Mesendoderm (in vitro differentiated cells): ENCODE measurements at regions not wholly inside any gene's neighbourhood (a gene's known extent, or its start where the extent isn't known, plus 50 kb on each side); places are given as distances from the start of the nearest gene placed in this dataset.

Experiments
- DNase-seq: peaks from one replicate; pipeline ENCODE4 v3.0.0; 2013
- H2AK5ac ChIP-seq: 2 replicates; pipeline ENCODE4 v1.6.1; 2013; ENCODE audit warnings: low read length, inconsistent platforms
- H2BK120ac ChIP-seq: 2 replicates; pipeline ENCODE4 v1.6.1; 2013; ENCODE audit warnings: low read depth, mild to moderate bottlenecking, low read length, moderate library complexity, mixed read lengths
- H2BK15ac ChIP-seq: replicated peaks from 2 replicates; pipeline ENCODE4 v1.6.1; 2013; ENCODE audit warnings: low read depth, mild to moderate bottlenecking, moderate library complexity
- H2BK5ac ChIP-seq: 2 replicates; pipeline ENCODE4 v1.6.1; 2013; ENCODE audit warnings: low read length, inconsistent platforms
- H3K18ac ChIP-seq: 2 replicates; pipeline ENCODE4 v1.6.1; 2013; ENCODE audit warnings: mild to moderate bottlenecking, low read length, mixed read lengths
- H3K23ac ChIP-seq: one replicate; pipeline ENCODE4 v1.6.1; 2013; ENCODE audit warnings: low read length
- H3K27ac ChIP-seq: 2 replicates; pipeline ENCODE4 v1.5.1; 2013; ENCODE audit warnings: low read depth, mild to moderate bottlenecking, inconsistent platforms, low read length, moderate library complexity
- H3K27me3 ChIP-seq: 2 replicates; pipeline ENCODE4 v1.6.1; 2013; ENCODE audit warnings: low read length, control low read depth, mild to moderate bottlenecking, inconsistent platforms; ENCODE audit not compliant: insufficient read depth, poor library complexity
- H3K36me3 ChIP-seq: 2 replicates; pipeline ENCODE4 v1.6.1; 2013; ENCODE audit warnings: low read length, inconsistent platforms; ENCODE audit not compliant: control insufficient read depth, insufficient read depth
- H3K4ac ChIP-seq: one replicate; pipeline ENCODE4 v1.6.1; 2013; ENCODE audit warnings: low read depth, mild to moderate bottlenecking, low read length, moderate library complexity
- H3K4me1 ChIP-seq: 2 replicates; pipeline ENCODE4 v1.6.1; 2013; ENCODE audit warnings: low read depth, low read length, inconsistent platforms; ENCODE audit not compliant: control insufficient read depth
- H3K4me2 ChIP-seq: 2 replicates; pipeline ENCODE4 v1.6.1; 2013; ENCODE audit warnings: low read length
- H3K4me3 ChIP-seq: 2 replicates; pipeline ENCODE4 v1.5.1; 2013; ENCODE audit warnings: mild to moderate bottlenecking, low read length
- H3K56ac ChIP-seq: one replicate; pipeline ENCODE4 v1.6.1; 2013; ENCODE audit warnings: low read length
- H3K79me1 ChIP-seq: 2 replicates; pipeline ENCODE4 v1.6.1; 2013; ENCODE audit warnings: low read length, inconsistent platforms
- H3K79me2 ChIP-seq: 2 replicates; pipeline ENCODE4 v1.6.1; 2013; ENCODE audit warnings: mild to moderate bottlenecking, low read length; ENCODE audit not compliant: control insufficient read depth, insufficient read depth
- H3K9ac ChIP-seq: 2 replicates; pipeline ENCODE4 v1.6.1; 2013; ENCODE audit warnings: low read length, inconsistent platforms
- H4K5ac ChIP-seq: one replicate; pipeline ENCODE4 v1.6.1; 2013; ENCODE audit warnings: low read length
- H4K8ac ChIP-seq: one replicate; pipeline ENCODE4 v1.6.1; 2013; ENCODE audit warnings: low read depth, mild to moderate bottlenecking, control low read depth, low read length, moderate library complexity
- WGBS: extraction: QIAGEN DNeasy Blood & Tissue Kit; methylation state at CpG from one replicate; pipeline ENCODE4 v1.1.7; 2013; ENCODE audit warnings: low lambda C conversion rate, missing lambda C conversion rate; ENCODE audit not compliant: insufficient coverage; ENCODE audit errors: extremely low coverage; 5-methylcytosine and 5-hydroxymethylcytosine counted together

DNA sequence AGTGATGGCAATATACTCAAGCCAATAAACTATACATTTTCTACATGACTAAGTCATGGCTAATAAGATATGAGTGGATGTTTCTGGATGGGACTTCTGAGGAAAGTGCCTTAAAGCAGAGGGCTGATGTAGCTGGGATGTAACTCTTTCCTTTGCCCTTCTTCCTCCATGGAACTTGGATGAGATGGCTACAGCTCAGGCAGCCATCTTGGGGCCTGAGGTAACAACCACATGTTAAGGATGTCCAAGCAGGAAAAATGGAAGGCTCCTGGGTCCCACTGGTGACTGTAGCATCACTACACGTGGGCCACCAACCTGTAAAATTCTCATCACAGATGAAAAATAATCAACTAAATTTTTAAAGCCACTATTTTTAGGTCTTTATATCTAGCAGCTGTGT is 54.4 kb upstream of the GRIP1 start:
- H2BK5ac ChIP-seq: no peak overlapping the region
- H3K23ac ChIP-seq: no peak overlapping the region
- no peak overlapping the region for H3K56ac ChIP-seq
- no peaks in the 10 kb centered on the region for H3K79me2 ChIP-seq
- no peak overlapping the region for H3K18ac ChIP-seq
- H3K36me3 ChIP-seq: no peaks in the 10 kb centered on the region
- H3K4me1 ChIP-seq: no peaks in the 10 kb centered on the region
- H3K9ac ChIP-seq: no peak overlapping the region
- no peak overlapping the region for H4K8ac ChIP-seq
- no peak overlapping the region for H3K4me2 ChIP-seq
- no peak overlapping the region for H3K27ac ChIP-seq
- no peak overlapping the region for H4K5ac ChIP-seq
- no peak overlapping the region for H3K4me3 ChIP-seq
- DNase-seq: no peak
- no peak overlapping the region for H2BK120ac ChIP-seq
- no peak overlapping the region for H2AK5ac ChIP-seq
- no peaks in the 10 kb centered on the region for H3K27me3 ChIP-seq
- no peak overlapping the region for H3K4ac ChIP-seq
- no peak overlapping the region for H2BK15ac ChIP-seq
- no CpG with 5 or more reads among the region's 1 CpG for WGBS
- H3K79me1 ChIP-seq: no peaks in the 10 kb centered on the region

DNA sequence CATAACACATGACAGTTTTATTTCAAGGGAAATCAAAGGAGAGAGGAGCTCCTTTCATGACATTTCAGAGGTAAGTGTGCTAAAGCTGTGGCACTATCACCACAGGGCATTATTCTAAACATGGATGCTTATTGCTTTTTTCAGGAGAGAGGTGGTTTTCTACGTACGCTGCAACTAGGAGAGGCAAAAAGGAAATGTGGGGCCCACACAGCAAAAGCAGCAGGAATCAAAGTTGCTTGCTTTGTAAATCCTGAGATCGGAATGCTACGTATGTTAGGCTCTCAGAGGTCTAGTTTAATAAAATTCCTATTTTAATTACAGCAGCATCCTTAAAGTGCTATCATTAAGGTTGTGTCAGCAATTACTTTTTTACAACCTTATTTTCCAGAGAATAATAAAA is 55.0 kb upstream of the GRIP1 start:
- no peak overlapping the region for H3K4ac ChIP-seq
- H3K27ac ChIP-seq: no peak overlapping the region
- H4K8ac ChIP-seq: no peak overlapping the region
- no peak overlapping the region for H2AK5ac ChIP-seq
- no peaks in the 10 kb centered on the region for H3K36me3 ChIP-seq
- no peak overlapping the region for H2BK5ac ChIP-seq
- no peak overlapping the region for H2BK15ac ChIP-seq
- peak overlapping the region; percentile 39 for H3K18ac ChIP-seq
- no peak overlapping the region for H2BK120ac ChIP-seq
- H3K56ac ChIP-seq: no peak overlapping the region
- H3K9ac ChIP-seq: no peak overlapping the region
- H3K79me2 ChIP-seq: no peaks in the 10 kb centered on the region
- no peak overlapping the region for H4K5ac ChIP-seq
- DNase-seq: peak; percentile 45
- H3K23ac ChIP-seq: no peak overlapping the region
- H3K4me1 ChIP-seq: no peaks in the 10 kb centered on the region
- no peak overlapping the region for H3K4me3 ChIP-seq
- H3K27me3 ChIP-seq: no peaks in the 10 kb centered on the region
- no CpG with 5 or more reads among the region's 4 CpGs for WGBS
- no peak overlapping the region for H3K4me2 ChIP-seq
- no peaks in the 10 kb centered on the region for H3K79me1 ChIP-seq

DNA sequence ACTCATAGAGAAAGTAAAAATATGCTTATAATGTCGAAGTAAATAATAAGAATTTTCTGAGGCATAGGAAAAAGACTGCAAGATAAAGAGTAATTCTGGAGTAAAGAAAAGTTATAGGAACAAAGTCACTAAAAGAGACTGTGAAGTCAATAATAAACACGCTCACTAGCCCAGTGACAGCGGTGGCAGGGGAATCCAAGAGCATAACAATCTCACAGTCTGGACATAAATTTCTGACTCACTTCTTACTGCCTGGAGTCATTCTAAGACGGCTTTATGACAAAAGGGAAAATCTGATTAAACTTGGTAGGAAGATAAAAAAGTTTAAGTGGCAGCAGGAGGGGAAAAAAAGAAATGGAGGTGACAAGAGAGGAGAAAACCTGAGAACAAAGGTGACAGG is 56.4 kb upstream of the GRIP1 start:
- no peak for DNase-seq
- Histone ChIP-seq H4K8ac (no peak overlapping the region), H3K4me2 (no peak overlapping the region), H2BK120ac (no peak overlapping the region), H3K4me3 (no peak overlapping the region), H2AK5ac (no peak overlapping the region), H3K27ac (no peak overlapping the region), H3K18ac (no peak overlapping the region), H3K79me2 (no peaks in the 10 kb centered on the region), H2BK15ac (no peak overlapping the region), H3K27me3 (no peaks in the 10 kb centered on the region), H3K36me3 (no peaks in the 10 kb centered on the region), H3K23ac (no peak overlapping the region), H3K4me1 (no peaks in the 10 kb centered on the region), H4K5ac (no peak overlapping the region), H3K4ac (no peak overlapping the region), H3K9ac (no peak overlapping the region), H3K56ac (no peak overlapping the region), H3K79me1 (no peaks in the 10 kb centered on the region), H2BK5ac (no peak overlapping the region)
- no CpG with 5 or more reads among the region's 4 CpGs for whole genome bisulfite sequencing

- Histone ChIP-seq H2AK5ac (no peak overlapping the region), H2BK15ac (no peak overlapping the region), H3K27ac (no peak overlapping the region), H3K56ac (no peak overlapping the region), H3K9ac (no peak overlapping the region), H3K79me2 (no peaks in the 10 kb centered on the region), H4K8ac (no peak overlapping the region), H4K5ac (no peak overlapping the region), H3K4ac (no peak overlapping the region), H3K79me1 (no peaks in the 10 kb centered on the region), H2BK120ac (no peak overlapping the region), H3K4me2 (no peak overlapping the region), H3K4me1 (no peaks in the 10 kb centered on the region), H2BK5ac (no peak overlapping the region), H3K27me3 (no peaks in the 10 kb centered on the region), H3K23ac (no peak overlapping the region), H3K4me3 (no peak overlapping the region), H3K36me3 (no peaks in the 10 kb centered on the region), H3K18ac (no peak overlapping the region)
- WGBS: no CpG with 5 or more reads among the region's 4 CpGs
- no peak for DNase-seq
Measured at GRCh38 chr12:66736931-66737330, 58.1 kb upstream of the GRIP1 start.

GRCh38 chr12:66739266-66739665 is 60.4 kb upstream of the GRIP1 start:
- Histone ChIP-seq H4K5ac (no peak overlapping the region), H2BK120ac (no peak overlapping the region), H3K79me1 (no peaks in the 10 kb centered on the region), H3K56ac (no peak overlapping the region), H3K9ac (no peak overlapping the region), H3K4me2 (no peak overlapping the region), H3K36me3 (no peaks in the 10 kb centered on the region), H3K4me3 (no peak overlapping the region), H2BK5ac (no peak overlapping the region), H3K4me1 (no peaks in the 10 kb centered on the region), H3K4ac (no peak overlapping the region), H3K27me3 (no peaks in the 10 kb centered on the region), H4K8ac (no peak overlapping the region), H3K18ac (no peak overlapping the region), H2AK5ac (no peak overlapping the region), H3K79me2 (no peaks in the 10 kb centered on the region), H3K23ac (no peak overlapping the region), H3K27ac (no peak overlapping the region), H2BK15ac (no peak overlapping the region)
- DNase-seq: peak; percentile 78
- WGBS: no CpG with 5 or more reads among the region's 1 CpG

- H2BK15ac ChIP-seq: no peak overlapping the region
- no peak overlapping the region for H4K8ac ChIP-seq
- H3K27me3 ChIP-seq: no peaks in the 10 kb centered on the region
- no peak overlapping the region for H3K4me2 ChIP-seq
- no peak overlapping the region for H3K4ac ChIP-seq
- no peaks in the 10 kb centered on the region for H3K79me1 ChIP-seq
- H2AK5ac ChIP-seq: no peak overlapping the region
- no peak overlapping the region for H3K4me3 ChIP-seq
- H3K27ac ChIP-seq: no peak overlapping the region
- no peaks in the 10 kb centered on the region for H3K79me2 ChIP-seq
- no peaks in the 10 kb centered on the region for H3K36me3 ChIP-seq
- H4K5ac ChIP-seq: no peak overlapping the region
- H3K4me1 ChIP-seq: no peaks in the 10 kb centered on the region
- no peak overlapping the region for H3K23ac ChIP-seq
- no peak overlapping the region for H3K18ac ChIP-seq
- no peak overlapping the region for H2BK120ac ChIP-seq
- H3K56ac ChIP-seq: no peak overlapping the region
- H3K9ac ChIP-seq: no peak overlapping the region
- no CpG with 5 or more reads among the region's 4 CpGs for WGBS
- no peak overlapping the region for H2BK5ac ChIP-seq
- no peak for DNase-seq
Measured at GRCh38 chr12:66739940-66740651, 61.2 kb upstream of the GRIP1 start.
